ENCODE measurements at regions not wholly inside any gene's neighbourhood (a gene's known extent, or its start where the extent isn't known, plus 50 kb on each side); places are given as distances from the start of the nearest gene placed in this dataset.

DNA sequence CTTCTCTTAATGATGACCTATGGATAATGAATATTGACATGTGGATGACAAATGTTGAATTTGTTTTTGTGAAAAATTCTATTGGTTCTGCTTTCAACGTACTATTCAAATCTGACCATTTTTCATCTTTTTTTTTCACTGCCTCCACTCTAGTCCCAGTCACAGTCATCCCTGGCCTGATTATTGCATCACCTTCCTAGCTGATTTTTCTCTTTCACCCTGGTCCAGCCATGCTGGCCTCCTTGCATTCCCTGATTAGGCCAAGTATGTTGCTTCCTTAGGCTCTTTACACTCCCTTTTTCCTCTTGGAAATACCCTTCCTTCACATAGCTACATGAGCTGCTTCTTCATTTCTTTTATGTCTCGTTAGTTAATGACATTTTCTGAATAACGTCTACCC lies 58.1 kb upstream of the MAP9 start:
- DNase-seq (ENCODE audit: extremely low read depth, low read depth): no peak
- TF ChIP-seq, protein P1, sequence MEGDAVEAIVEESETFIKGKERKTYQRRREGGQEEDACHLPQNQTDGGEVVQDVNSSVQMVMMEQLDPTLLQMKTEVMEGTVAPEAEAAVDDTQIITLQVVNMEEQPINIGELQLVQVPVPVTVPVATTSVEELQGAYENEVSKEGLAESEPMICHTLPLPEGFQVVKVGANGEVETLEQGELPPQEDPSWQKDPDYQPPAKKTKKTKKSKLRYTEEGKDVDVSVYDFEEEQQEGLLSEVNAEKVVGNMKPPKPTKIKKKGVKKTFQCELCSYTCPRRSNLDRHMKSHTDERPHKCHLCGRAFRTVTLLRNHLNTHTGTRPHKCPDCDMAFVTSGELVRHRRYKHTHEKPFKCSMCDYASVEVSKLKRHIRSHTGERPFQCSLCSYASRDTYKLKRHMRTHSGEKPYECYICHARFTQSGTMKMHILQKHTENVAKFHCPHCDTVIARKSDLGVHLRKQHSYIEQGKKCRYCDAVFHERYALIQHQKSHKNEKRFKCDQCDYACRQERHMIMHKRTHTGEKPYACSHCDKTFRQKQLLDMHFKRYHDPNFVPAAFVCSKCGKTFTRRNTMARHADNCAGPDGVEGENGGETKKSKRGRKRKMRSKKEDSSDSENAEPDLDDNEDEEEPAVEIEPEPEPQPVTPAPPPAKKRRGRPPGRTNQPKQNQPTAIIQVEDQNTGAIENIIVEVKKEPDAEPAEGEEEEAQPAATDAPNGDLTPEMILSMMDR (IDR thresholded peaks at IDR 0.05; ENCODE audit: low read depth, low read length): no peak

GRCh38 chr4:155434366-155434765 lies 57.6 kb upstream of the MAP9 start:
- DNase-seq (ENCODE audit: extremely low read depth, low read depth): no peak
- TF ChIP-seq, protein P1 (IDR thresholded peaks at IDR 0.05; ENCODE audit: low read depth, low read length): no peak

DNA sequence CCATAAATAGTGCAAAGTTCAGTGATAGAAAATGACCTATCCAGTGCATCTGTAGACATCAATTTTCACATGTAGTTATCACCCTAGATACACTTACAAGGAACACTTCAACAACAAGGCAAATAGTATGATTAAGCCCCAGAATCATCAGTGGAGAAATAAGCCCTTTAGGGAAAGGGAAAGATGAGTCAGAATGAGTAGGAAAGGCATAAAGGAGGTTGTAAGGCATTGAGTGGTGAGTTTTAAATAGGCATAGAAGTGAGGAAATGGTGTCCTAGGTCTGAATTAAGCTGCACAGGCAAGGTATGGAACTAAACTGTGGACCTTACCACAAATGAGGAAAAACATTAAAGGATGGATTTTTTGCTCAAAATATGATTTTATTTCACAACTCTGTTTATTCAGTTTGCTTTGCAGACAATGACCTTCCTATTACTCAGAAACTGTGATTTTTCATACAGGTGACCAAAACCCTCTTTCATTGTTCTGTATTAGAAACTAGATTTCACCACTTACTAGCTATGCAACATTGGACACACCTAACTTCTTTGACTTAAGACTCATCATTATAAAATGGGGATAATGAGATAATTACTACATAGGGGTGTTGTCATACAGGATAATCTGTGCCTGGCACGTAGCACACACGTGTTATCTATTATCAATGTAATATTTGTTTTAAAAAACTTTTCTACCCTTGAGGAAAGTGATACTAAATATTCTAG lies 57.0 kb upstream of the MAP9 start:
- TF ChIP-seq, protein P1 (IDR thresholded peaks at IDR 0.05; ENCODE audit: low read depth, low read length): no peak
- DNase-seq (ENCODE audit: extremely low read depth, low read depth): no peak

GRCh38 chr4:155430895-155431795 lies 54.4 kb upstream of the MAP9 start:
- DNase-seq (ENCODE audit: extremely low read depth, low read depth): no peak
- TF ChIP-seq, protein P1 (IDR thresholded peaks at IDR 0.05; ENCODE audit: low read depth, low read length): no peak

GRCh38 chr4:155428128-155428527 lies 51.4 kb upstream of the MAP9 start:
- DNase-seq (ENCODE audit: extremely low read depth, low read depth): no peak

DNA sequence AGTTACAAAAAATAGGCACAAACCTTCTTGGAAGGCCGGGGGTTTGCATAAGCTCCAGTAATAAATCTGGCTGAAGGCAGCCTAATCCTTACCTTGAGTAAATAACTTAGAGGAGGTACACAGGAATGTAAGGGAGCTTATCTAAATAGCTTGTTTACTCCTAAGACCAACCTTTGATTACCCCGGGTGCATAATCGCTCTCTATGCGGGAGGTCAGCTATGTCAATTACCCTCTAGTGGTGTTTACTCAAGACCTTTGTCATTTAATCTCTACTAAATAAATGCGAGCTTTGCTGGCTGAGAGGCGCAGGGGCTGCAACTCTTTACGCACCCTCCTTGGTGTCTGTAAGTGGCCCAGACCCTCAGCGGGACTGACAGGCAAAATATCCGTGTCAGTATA lies 50.2 kb upstream of the MAP9 start:
- DNase-seq (ENCODE audit: extremely low read depth, low read depth): no peak

More at GRCh38 chr4:155428128-155428527, 51.4 kb upstream of the MAP9 start:
- TF ChIP-seq, protein P1 (IDR thresholded peaks at IDR 0.05; ENCODE audit: low read depth, low read length): no peak

More for the DNA sequence above, 50.2 kb upstream of the MAP9 start:
- TF ChIP-seq, protein P1 (IDR thresholded peaks at IDR 0.05; ENCODE audit: low read depth, low read length): no peak
